Large intestine (tissue), 3 donors: ENCODE measurements at regions not wholly inside any gene's neighbourhood (a gene's known extent, or its start where the extent isn't known, plus 50 kb on each side); places are given as distances from the start of the nearest gene placed in this dataset.

ENCODE experiments used
- DNase-seq, 2 donors: peaks; one replicate each; pipeline versions ENCODE4 v3.0.0 to v3.0.0-alpha.2; 2013
- H3K27ac ChIP-seq: one replicate; pipeline ENCODE4 v1.5.1; 2013; ENCODE audit warnings: low read length
- H3K27me3 ChIP-seq: 2 replicates; pipeline ENCODE4 v1.6.1; 2013; ENCODE audit warnings: low read length; ENCODE audit not compliant: control insufficient read depth, insufficient read depth
- H3K36me3 ChIP-seq: 2 replicates; pipeline ENCODE4 v1.6.1; 2013; ENCODE audit warnings: low read length; ENCODE audit not compliant: control insufficient read depth, insufficient read depth
- H3K4me1 ChIP-seq: one replicate; pipeline ENCODE4 v1.6.1; 2013; ENCODE audit warnings: low read length; ENCODE audit not compliant: control insufficient read depth, insufficient read depth
- H3K4me3 ChIP-seq: one replicate; pipeline ENCODE4 v1.5.1; 2013; ENCODE audit warnings: low read length
- H3K9me3 ChIP-seq: one replicate; pipeline ENCODE4 v1.6.1; 2013; ENCODE audit warnings: mild to moderate bottlenecking, low read depth, low read length, moderate library complexity; ENCODE audit not compliant: control insufficient read depth
- WGBS: methylation state at CpG from one replicate; pipeline ENCODE4 v1.1.5; 2013; ENCODE audit warnings: low lambda C conversion rate; ENCODE audit not compliant: insufficient coverage; 5-methylcytosine and 5-hydroxymethylcytosine counted together

GRCh38 chr7:32251659-32252058, 181.5 kb upstream of the PDE1C start:
- Histone ChIP-seq H3K27me3 (peaks cover 3% of the 10 kb centered on the region), H3K36me3 (no peaks in the 10 kb centered on the region), H3K4me3 (no peak overlapping the region), H3K27ac (no peak overlapping the region), H3K4me1 (no peaks in the 10 kb centered on the region), H3K9me3 (no peaks in the 10 kb centered on the region)
- DNase-seq = no peak

- no peaks in the 10 kb centered on the region for H3K9me3 ChIP-seq
- 40% methylated on average over 1 of the region's 18 CpGs for WGBS
- peak in 1 of 2 donors; percentile 39 for DNase-seq
Measured at GRCh38 chr7:32250471-32251260, 180.5 kb upstream of the PDE1C start.

GRCh38 chr7:32250003-32250402, 179.8 kb upstream of the PDE1C start:
- Histone ChIP-seq H3K4me3 (no peak overlapping the region), H3K36me3 (no peaks in the 10 kb centered on the region), H3K4me1 (no peaks in the 10 kb centered on the region), H3K27me3 (peaks cover 3% of the 10 kb centered on the region), H3K9me3 (no peaks in the 10 kb centered on the region), H3K27ac (no peak overlapping the region)
- no peak for DNase-seq
- WGBS = no CpG with 5 or more reads among the region's 2 CpGs

More at GRCh38 chr7:32250471-32251260, 180.5 kb upstream of the PDE1C start:
- H3K36me3 ChIP-seq = no peaks in the 10 kb centered on the region
- H3K27me3 ChIP-seq = peaks cover 3% of the 10 kb centered on the region
- H3K4me3 ChIP-seq = no peak overlapping the region
- no peaks in the 10 kb centered on the region for H3K4me1 ChIP-seq
- H3K27ac ChIP-seq = no peak overlapping the region

GRCh38 chr7:32248522-32248921, 178.3 kb upstream of the PDE1C start:
- Histone ChIP-seq H3K36me3 (no peaks in the 10 kb centered on the region), H3K4me1 (no peaks in the 10 kb centered on the region), H3K4me3 (no peak overlapping the region), H3K27ac (no peak overlapping the region), H3K9me3 (no peaks in the 10 kb centered on the region), H3K27me3 (peaks cover 3% of the 10 kb centered on the region)
- DNase-seq = no peak
- 72% methylated on average over 2 of the region's 2 CpGs for WGBS

- no peaks in the 10 kb centered on the region for H3K4me1 ChIP-seq
Measured at GRCh38 chr7:32244806-32245345, 174.7 kb upstream of the PDE1C start.

GRCh38 chr7:32243687-32244290, 173.6 kb upstream of the PDE1C start:
- Histone ChIP-seq H3K9me3 (no peaks in the 10 kb centered on the region), H3K4me1 (no peaks in the 10 kb centered on the region), H3K27ac (no peak overlapping the region), H3K4me3 (no peak overlapping the region), H3K36me3 (no peaks in the 10 kb centered on the region), H3K27me3 (no peaks in the 10 kb centered on the region)
- no CpG with 5 or more reads among the region's 3 CpGs for WGBS
- DNase-seq = no peak

More at GRCh38 chr7:32244806-32245345, 174.7 kb upstream of the PDE1C start:
- no peaks in the 10 kb centered on the region for H3K9me3 ChIP-seq
- no peak for DNase-seq
- H3K36me3 ChIP-seq = no peaks in the 10 kb centered on the region
- H3K27me3 ChIP-seq = peaks cover 3% of the 10 kb centered on the region
- WGBS = no CpG with 5 or more reads among the region's 4 CpGs
- no peak overlapping the region for H3K4me3 ChIP-seq
- no peak overlapping the region for H3K27ac ChIP-seq

- no peak for DNase-seq
- Histone ChIP-seq H3K27me3 (no peaks in the 10 kb centered on the region), H3K4me1 (no peaks in the 10 kb centered on the region), H3K9me3 (no peaks in the 10 kb centered on the region), H3K4me3 (no peak overlapping the region), H3K36me3 (no peaks in the 10 kb centered on the region), H3K27ac (no peak overlapping the region)
- 50% methylated on average over 2 of the region's 3 CpGs for WGBS
Measured at GRCh38 chr7:32242436-32242835, 172.2 kb upstream of the PDE1C start.

- Histone ChIP-seq H3K4me3 (no peak overlapping the region), H3K4me1 (no peaks in the 10 kb centered on the region), H3K9me3 (no peaks in the 10 kb centered on the region), H3K36me3 (no peaks in the 10 kb centered on the region), H3K27me3 (no peaks in the 10 kb centered on the region), H3K27ac (no peak overlapping the region)
- no CpG with 5 or more reads among the region's 1 CpG for WGBS
- DNase-seq = no peak
Measured at GRCh38 chr7:32241636-32242035, 171.4 kb upstream of the PDE1C start.

- WGBS = no CpG with 5 or more reads among the region's 1 CpG
- Histone ChIP-seq H3K27ac (no peak overlapping the region), H3K27me3 (no peaks in the 10 kb centered on the region)
Measured at GRCh38 chr7:32239764-32240163, 169.6 kb upstream of the PDE1C start.

GRCh38 chr7:32228601-32229000, 158.4 kb upstream of the PDE1C start:
- H3K27me3 ChIP-seq = no peaks in the 10 kb centered on the region
- H3K4me1 ChIP-seq = no peaks in the 10 kb centered on the region
- no peaks in the 10 kb centered on the region for H3K36me3 ChIP-seq
- WGBS = no CpG with 5 or more reads among the region's 2 CpGs
- no peaks in the 10 kb centered on the region for H3K9me3 ChIP-seq
- H3K27ac ChIP-seq = no peak overlapping the region
- no peak for DNase-seq
- no peak overlapping the region for H3K4me3 ChIP-seq

More at GRCh38 chr7:32239764-32240163, 169.6 kb upstream of the PDE1C start:
- no peak for DNase-seq
- no peaks in the 10 kb centered on the region for H3K4me1 ChIP-seq
- no peaks in the 10 kb centered on the region for H3K9me3 ChIP-seq
- H3K36me3 ChIP-seq = no peaks in the 10 kb centered on the region
- no peak overlapping the region for H3K4me3 ChIP-seq
